ENCODE measurements at regions not wholly inside any gene's neighbourhood (a gene's known extent, or its start where the extent isn't known, plus 50 kb on each side); places are given as distances from the start of the nearest gene placed in this dataset.

GRCh38 chr20:4454111-4454510 lies 205.0 kb upstream of the ADRA1D start:
- Mint-ChIP-seq H3K9me3 (ENCODE audit: unreplicated experiment) (no peaks in the 10 kb centered on the region), H3K4me3 (ENCODE audit: unreplicated experiment) (no peak overlapping the region), H3K27ac (ENCODE audit: low read depth, unreplicated experiment) (no peak overlapping the region), H3K4me1 (ENCODE audit: insufficient read depth, unreplicated experiment) (peaks cover 31% of the 10 kb centered on the region), H3K36me3 (ENCODE audit: insufficient read depth, unreplicated experiment) (no peaks in the 10 kb centered on the region), H3K27me3 (ENCODE audit: insufficient read depth, unreplicated experiment) (no peaks in the 10 kb centered on the region)
- no peak for TF ChIP-seq CTCF (IDR thresholded peaks at IDR 0.05; ENCODE audit: unreplicated experiment)
- CTCF ChIA-PET = no interaction called here
- no TSS peak for BruUV-seq (replicated peaks)
- POLR2A ChIA-PET = interaction anchor here (1.3 kb wide), 1 partner anchor 26 kb away, joined by 3 read pairs; no protein-coding TSS in a partner anchor
- no peak for DNase-seq (ENCODE audit: unreplicated experiment)
- intact Hi-C loops (cut with micrococcal nuclease) = loop anchor here (10.0 kb wide), 1 partner anchor 111 kb away; no protein-coding TSS in a partner anchor

- no peaks in the 10 kb centered on the region for H3K36me3 Mint-ChIP-seq (ENCODE audit: insufficient read depth, unreplicated experiment)
- no peaks in the 10 kb centered on the region for H3K27me3 Mint-ChIP-seq (ENCODE audit: insufficient read depth, unreplicated experiment)
- POLR2A ChIA-PET = interaction anchor here (1.3 kb wide), 1 partner anchor 27 kb away, joined by 3 read pairs; no protein-coding TSS in a partner anchor
- CTCF ChIA-PET = no interaction called here
- intact Hi-C loops (cut with micrococcal nuclease) = loop anchor here (10.0 kb wide), 1 partner anchor 111 kb away; no protein-coding TSS in a partner anchor
- H3K9me3 Mint-ChIP-seq (ENCODE audit: unreplicated experiment) = no peaks in the 10 kb centered on the region
- no peak for TF ChIP-seq CTCF (IDR thresholded peaks at IDR 0.05; ENCODE audit: unreplicated experiment)
- peaks cover 31% of the 10 kb centered on the region for H3K4me1 Mint-ChIP-seq (ENCODE audit: insufficient read depth, unreplicated experiment)
- no peak overlapping the region for H3K27ac Mint-ChIP-seq (ENCODE audit: low read depth, unreplicated experiment)
- no peak overlapping the region for H3K4me3 Mint-ChIP-seq (ENCODE audit: unreplicated experiment)
- no TSS peak for BruUV-seq (replicated peaks)
- DNase-seq (ENCODE audit: unreplicated experiment) = no peak
These were observed 204.3 kb upstream of the ADRA1D start for GRCh38 chr20:4453359-4453758.

GRCh38 chr20:4451487-4452081 lies 202.5 kb upstream of the ADRA1D start:
- Mint-ChIP-seq H3K27ac (ENCODE audit: low read depth, unreplicated experiment) (peak overlapping the region; percentile 90), H3K4me3 (ENCODE audit: unreplicated experiment) (no peak overlapping the region), H3K36me3 (ENCODE audit: insufficient read depth, unreplicated experiment) (no peaks in the 10 kb centered on the region), H3K27me3 (ENCODE audit: insufficient read depth, unreplicated experiment) (no peaks in the 10 kb centered on the region), H3K4me1 (ENCODE audit: insufficient read depth, unreplicated experiment) (peaks cover 24% of the 10 kb centered on the region), H3K9me3 (ENCODE audit: unreplicated experiment) (no peaks in the 10 kb centered on the region)
- no TSS peak for BruUV-seq (replicated peaks)
- ChIA-PET CTCF (no interaction called here), POLR2A (interaction anchor here (0.6 kb wide), 1 partner anchor 801 kb away, joined by 3 read pairs; no protein-coding TSS in a partner anchor)
- intact Hi-C loops (cut with micrococcal nuclease) = loop anchor here (10.0 kb wide), 1 partner anchor 113 kb away; no protein-coding TSS in a partner anchor
- DNase-seq (ENCODE audit: unreplicated experiment) = peak; percentile 67
- TF ChIP-seq CTCF (IDR thresholded peaks at IDR 0.05; ENCODE audit: unreplicated experiment) = no peak

- DNase-seq (ENCODE audit: unreplicated experiment) = peak; percentile 48
- no peaks in the 10 kb centered on the region for H3K9me3 Mint-ChIP-seq (ENCODE audit: unreplicated experiment)
- intact Hi-C loops (cut with micrococcal nuclease) = loop anchor here (10.0 kb wide), 1 partner anchor 115 kb away; no protein-coding TSS in a partner anchor
- TF ChIP-seq CTCF (IDR thresholded peaks at IDR 0.05; ENCODE audit: unreplicated experiment) = no peak
- H3K4me1 Mint-ChIP-seq (ENCODE audit: insufficient read depth, unreplicated experiment) = peaks cover 24% of the 10 kb centered on the region
- CTCF ChIA-PET = interaction anchor here (0.8 kb wide), 1 partner anchor 234 kb away, joined by 3 read pairs; no protein-coding TSS in a partner anchor
- H3K27ac Mint-ChIP-seq (ENCODE audit: low read depth, unreplicated experiment) = peak overlapping the region; percentile 9
- H3K36me3 Mint-ChIP-seq (ENCODE audit: insufficient read depth, unreplicated experiment) = no peaks in the 10 kb centered on the region
- no peaks in the 10 kb centered on the region for H3K27me3 Mint-ChIP-seq (ENCODE audit: insufficient read depth, unreplicated experiment)
- BruUV-seq (replicated peaks) = no TSS peak
- H3K4me3 Mint-ChIP-seq (ENCODE audit: unreplicated experiment) = no peak overlapping the region
- POLR2A ChIA-PET = interaction anchor here (0.5 to 1.0 kb wide), 2 partner anchors 44 to 74 kb away, joined by 3 read pairs; no protein-coding TSS in a partner anchor
These were observed 201.0 kb upstream of the ADRA1D start for GRCh38 chr20:4449957-4450715.

Data from MCF 10A (cell line).